ENCODE measurements at regions not wholly inside any gene's neighbourhood (a gene's known extent, or its start where the extent isn't known, plus 50 kb on each side); places are given as distances from the start of the nearest gene placed in this dataset.
A peak's percentile ranks its signal among the peaks of the same experiment; 100 is the strongest.

GRCh38 chr3:27559835-27560234 lies 75.7 kb upstream of the SLC4A7 start:
- no peaks in the 10 kb centered on the region for H3K79me2 ChIP-seq (ENCODE audit: insufficient read depth, low read length)
- no peak overlapping the region for H3K4me3 ChIP-seq (ENCODE audit: insufficient read depth, low read depth, low read length)
- H3K9me3 ChIP-seq (ENCODE audit: insufficient read depth, low read depth, low read length): no peaks in the 10 kb centered on the region
- H2AFZ ChIP-seq (ENCODE audit: low read depth, low read length): no peak overlapping the region
- Mint-ChIP-seq H3K4me3 (ENCODE audit: unreplicated experiment) (no peak overlapping the region), H3K27me3 (ENCODE audit: low read depth, unreplicated experiment) (no peaks in the 10 kb centered on the region), H3K4me1 (ENCODE audit: low read depth, unreplicated experiment) (peaks cover 4% of the 10 kb centered on the region), H3K27ac (ENCODE audit: unreplicated experiment) (no peak overlapping the region), H3K36me3 (ENCODE audit: low read depth, unreplicated experiment) (no peaks in the 10 kb centered on the region), H3K9me3 (ENCODE audit: unreplicated experiment) (no peaks in the 10 kb centered on the region)
- peaks cover 22% of the 10 kb centered on the region for H3K4me1 ChIP-seq (ENCODE audit: insufficient read depth, low read length)
- H4K20me1 ChIP-seq (ENCODE audit: insufficient read depth, low read length): no peaks in the 10 kb centered on the region
- H3K27ac ChIP-seq (ENCODE audit: low read depth, low read length): no peak overlapping the region
- no peaks in the 10 kb centered on the region for H3K27me3 ChIP-seq (ENCODE audit: insufficient read depth, low read length)
- H3K4me2 ChIP-seq (ENCODE audit: low read length): peak overlapping the region; percentile 17
- TF ChIP-seq EZH2 (IDR thresholded peaks at IDR 0.05; ENCODE audit: insufficient read depth, low read length): no peak
- TF ChIP-seq, protein P1, sequence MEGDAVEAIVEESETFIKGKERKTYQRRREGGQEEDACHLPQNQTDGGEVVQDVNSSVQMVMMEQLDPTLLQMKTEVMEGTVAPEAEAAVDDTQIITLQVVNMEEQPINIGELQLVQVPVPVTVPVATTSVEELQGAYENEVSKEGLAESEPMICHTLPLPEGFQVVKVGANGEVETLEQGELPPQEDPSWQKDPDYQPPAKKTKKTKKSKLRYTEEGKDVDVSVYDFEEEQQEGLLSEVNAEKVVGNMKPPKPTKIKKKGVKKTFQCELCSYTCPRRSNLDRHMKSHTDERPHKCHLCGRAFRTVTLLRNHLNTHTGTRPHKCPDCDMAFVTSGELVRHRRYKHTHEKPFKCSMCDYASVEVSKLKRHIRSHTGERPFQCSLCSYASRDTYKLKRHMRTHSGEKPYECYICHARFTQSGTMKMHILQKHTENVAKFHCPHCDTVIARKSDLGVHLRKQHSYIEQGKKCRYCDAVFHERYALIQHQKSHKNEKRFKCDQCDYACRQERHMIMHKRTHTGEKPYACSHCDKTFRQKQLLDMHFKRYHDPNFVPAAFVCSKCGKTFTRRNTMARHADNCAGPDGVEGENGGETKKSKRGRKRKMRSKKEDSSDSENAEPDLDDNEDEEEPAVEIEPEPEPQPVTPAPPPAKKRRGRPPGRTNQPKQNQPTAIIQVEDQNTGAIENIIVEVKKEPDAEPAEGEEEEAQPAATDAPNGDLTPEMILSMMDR (IDR thresholded peaks at IDR 0.05; ENCODE audit: insufficient read depth, low read depth, low read length): no peak
- H3K9ac ChIP-seq (ENCODE audit: low read length): no peak overlapping the region
- FAIRE-seq: peak; percentile 20
- no peaks in the 10 kb centered on the region for H3K36me3 ChIP-seq (ENCODE audit: insufficient read depth, low read length)
- peak; percentile 90 for DNase-seq (ENCODE audit: low read depth)

- no peaks in the 10 kb centered on the region for H3K36me3 Mint-ChIP-seq (ENCODE audit: low read depth, unreplicated experiment)
- Histone ChIP-seq H2AFZ (ENCODE audit: low read depth, low read length) (no peak overlapping the region), H3K4me1 (ENCODE audit: insufficient read depth, low read length) (peaks cover 25% of the 10 kb centered on the region), H3K9ac (ENCODE audit: low read length) (no peak overlapping the region), H3K27me3 (ENCODE audit: insufficient read depth, low read length) (no peaks in the 10 kb centered on the region), H3K4me2 (ENCODE audit: low read length) (peak overlapping the region; percentile 17), H3K79me2 (ENCODE audit: insufficient read depth, low read length) (no peaks in the 10 kb centered on the region), H4K20me1 (ENCODE audit: insufficient read depth, low read length) (no peaks in the 10 kb centered on the region), H3K36me3 (ENCODE audit: insufficient read depth, low read length) (no peaks in the 10 kb centered on the region), H3K27ac (ENCODE audit: low read depth, low read length) (no peak overlapping the region), H3K9me3 (ENCODE audit: insufficient read depth, low read depth, low read length) (no peaks in the 10 kb centered on the region), H3K4me3 (ENCODE audit: insufficient read depth, low read depth, low read length) (no peak overlapping the region)
- no peak overlapping the region for H3K4me3 Mint-ChIP-seq (ENCODE audit: unreplicated experiment)
- H3K4me1 Mint-ChIP-seq (ENCODE audit: low read depth, unreplicated experiment): peaks cover 8% of the 10 kb centered on the region
- H3K27me3 Mint-ChIP-seq (ENCODE audit: low read depth, unreplicated experiment): no peaks in the 10 kb centered on the region
- FAIRE-seq (no peak), DNase-seq (ENCODE audit: low read depth) (no peak)
- H3K9me3 Mint-ChIP-seq (ENCODE audit: unreplicated experiment): no peaks in the 10 kb centered on the region
- TF ChIP-seq EZH2 (IDR thresholded peaks at IDR 0.05; ENCODE audit: insufficient read depth, low read length): no peak
- TF ChIP-seq, protein P1 (IDR thresholded peaks at IDR 0.05; ENCODE audit: insufficient read depth, low read depth, low read length): no peak
- H3K27ac Mint-ChIP-seq (ENCODE audit: unreplicated experiment): no peak overlapping the region
Measured at GRCh38 chr3:27559381-27559780, 75.2 kb upstream of the SLC4A7 start.

GRCh38 chr3:27557411-27557810 lies 73.2 kb upstream of the SLC4A7 start:
- Histone ChIP-seq H3K4me2 (ENCODE audit: low read length) (peak overlapping the region; percentile 41), H3K9ac (ENCODE audit: low read length) (no peak overlapping the region), H3K4me1 (ENCODE audit: insufficient read depth, low read length) (peaks cover 43% of the 10 kb centered on the region), H4K20me1 (ENCODE audit: insufficient read depth, low read length) (no peaks in the 10 kb centered on the region), H3K9me3 (ENCODE audit: insufficient read depth, low read depth, low read length) (no peaks in the 10 kb centered on the region), H2AFZ (ENCODE audit: low read depth, low read length) (no peak overlapping the region), H3K27ac (ENCODE audit: low read depth, low read length) (peak overlapping the region; percentile 28), H3K79me2 (ENCODE audit: insufficient read depth, low read length) (no peaks in the 10 kb centered on the region), H3K27me3 (ENCODE audit: insufficient read depth, low read length) (no peaks in the 10 kb centered on the region), H3K36me3 (ENCODE audit: insufficient read depth, low read length) (no peaks in the 10 kb centered on the region), H3K4me3 (ENCODE audit: insufficient read depth, low read depth, low read length) (no peak overlapping the region)
- no peaks in the 10 kb centered on the region for H3K9me3 Mint-ChIP-seq (ENCODE audit: unreplicated experiment)
- no peak overlapping the region for H3K4me3 Mint-ChIP-seq (ENCODE audit: unreplicated experiment)
- H3K27me3 Mint-ChIP-seq (ENCODE audit: low read depth, unreplicated experiment): no peaks in the 10 kb centered on the region
- TF ChIP-seq EZH2 (IDR thresholded peaks at IDR 0.05; ENCODE audit: insufficient read depth, low read length): no peak
- TF ChIP-seq, protein P1 (IDR thresholded peaks at IDR 0.05; ENCODE audit: insufficient read depth, low read depth, low read length): no peak
- peaks cover 27% of the 10 kb centered on the region for H3K4me1 Mint-ChIP-seq (ENCODE audit: low read depth, unreplicated experiment)
- no peak overlapping the region for H3K27ac Mint-ChIP-seq (ENCODE audit: unreplicated experiment)
- no peaks in the 10 kb centered on the region for H3K36me3 Mint-ChIP-seq (ENCODE audit: low read depth, unreplicated experiment)
- no peak for DNase-seq (ENCODE audit: low read depth)
- no peak for FAIRE-seq

All from astrocyte (in vitro differentiated cells and primary cell).